IMR-90 (cell line): ENCODE measurements at regions not wholly inside any gene's neighbourhood (a gene's known extent, or its start where the extent isn't known, plus 50 kb on each side); places are given as distances from the start of the nearest gene placed in this dataset.

Experiments used
- BHLHE40 ChIP-seq: fragments of 150-350 bp; IDR thresholded peaks from 2 replicates; pipeline ENCODE4 v1.6.1; 2016; ENCODE audit warnings: mild to moderate bottlenecking, low read depth, low read length
- CEBPB ChIP-seq: IDR thresholded peaks from 2 replicates; pipeline ENCODE4 v1.6.1; 2012; ENCODE audit warnings: low read depth, low read length, improper control_type of control experiment
- NFE2L2 ChIP-seq: fragments of 150-350 bp; IDR thresholded peaks from 2 replicates; pipeline ENCODE4 v1.6.1; 2016; ENCODE audit warnings: low read depth, mild to moderate bottlenecking, low read length
- RAD21 ChIP-seq: IDR thresholded peaks from 2 replicates; pipeline ENCODE4 v1.6.1; 2012; ENCODE audit warnings: low read length, improper control_type of control experiment
- SMC3 ChIP-seq: fragments of 150-350 bp; IDR thresholded peaks from 2 replicates; pipeline ENCODE4 v1.6.1; 2016; ENCODE audit warnings: low read depth, mild to moderate bottlenecking, antibody characterized with exemption, low read length, moderate library complexity
- TF ChIP-seq, protein P1 (sequence below): conservative IDR thresholded peaks from 2 replicates; pipeline ENCODE4 v1.5.1; 2012; ENCODE audit warnings: mild to moderate bottlenecking, low read depth, low read length, improper control_type of control experiment

DNA sequence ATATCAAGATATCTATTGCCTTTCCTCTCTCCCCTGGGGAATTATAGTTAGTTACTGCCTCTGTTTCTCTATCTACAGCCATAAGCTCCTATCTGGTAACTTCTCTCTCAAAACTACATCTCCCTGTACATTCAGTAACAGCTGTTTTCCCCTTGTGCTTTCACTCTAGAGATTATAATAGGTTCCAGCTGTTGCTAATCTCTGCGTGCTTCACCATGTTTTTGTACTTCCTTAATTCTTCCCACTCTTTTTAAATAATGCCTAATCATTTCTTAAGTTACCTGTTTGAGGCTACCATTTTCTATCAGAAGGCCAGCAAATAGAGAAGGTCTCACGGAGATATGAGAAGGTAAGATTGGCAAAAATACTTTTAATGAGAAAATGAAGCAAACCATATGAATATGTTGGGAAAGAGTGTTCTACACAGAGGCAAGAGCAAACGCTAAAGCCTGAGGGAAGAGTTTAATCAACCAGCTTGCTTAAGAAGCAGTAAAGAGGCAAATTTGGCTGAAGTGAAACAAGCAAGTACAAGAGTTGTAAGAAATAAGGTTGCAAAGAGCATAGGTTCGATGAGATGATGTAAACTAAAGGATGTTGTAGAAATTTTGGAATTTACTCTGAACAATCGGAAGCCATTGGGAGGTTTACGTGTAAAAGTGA is 101.9 kb upstream of the HGF start:
- TF ChIP-seq, protein P1, sequence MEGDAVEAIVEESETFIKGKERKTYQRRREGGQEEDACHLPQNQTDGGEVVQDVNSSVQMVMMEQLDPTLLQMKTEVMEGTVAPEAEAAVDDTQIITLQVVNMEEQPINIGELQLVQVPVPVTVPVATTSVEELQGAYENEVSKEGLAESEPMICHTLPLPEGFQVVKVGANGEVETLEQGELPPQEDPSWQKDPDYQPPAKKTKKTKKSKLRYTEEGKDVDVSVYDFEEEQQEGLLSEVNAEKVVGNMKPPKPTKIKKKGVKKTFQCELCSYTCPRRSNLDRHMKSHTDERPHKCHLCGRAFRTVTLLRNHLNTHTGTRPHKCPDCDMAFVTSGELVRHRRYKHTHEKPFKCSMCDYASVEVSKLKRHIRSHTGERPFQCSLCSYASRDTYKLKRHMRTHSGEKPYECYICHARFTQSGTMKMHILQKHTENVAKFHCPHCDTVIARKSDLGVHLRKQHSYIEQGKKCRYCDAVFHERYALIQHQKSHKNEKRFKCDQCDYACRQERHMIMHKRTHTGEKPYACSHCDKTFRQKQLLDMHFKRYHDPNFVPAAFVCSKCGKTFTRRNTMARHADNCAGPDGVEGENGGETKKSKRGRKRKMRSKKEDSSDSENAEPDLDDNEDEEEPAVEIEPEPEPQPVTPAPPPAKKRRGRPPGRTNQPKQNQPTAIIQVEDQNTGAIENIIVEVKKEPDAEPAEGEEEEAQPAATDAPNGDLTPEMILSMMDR: no peak
- TF ChIP-seq SMC3: no peak
- TF ChIP-seq BHLHE40: no peak
- TF ChIP-seq RAD21: no peak
- no peak for TF ChIP-seq CEBPB
- TF ChIP-seq NFE2L2: no peak
